ENCODE measurements at regions not wholly inside any gene's neighbourhood (a gene's known extent, or its start where the extent isn't known, plus 50 kb on each side); places are given as distances from the start of the nearest gene placed in this dataset.

- no peak for ATAC-seq (ENCODE audit: low read depth)
- CTCF ChIA-PET: no interaction called here
- no peaks in the 10 kb centered on the region for H3K4me1 Mint-ChIP-seq
Measured at GRCh38 chr21:26753822-26754221, 91.4 kb downstream of the ADAMTS1 start.

GRCh38 chr21:26752849-26753248, 92.4 kb downstream of the ADAMTS1 start:
- no peak for TF ChIP-seq CTCF (IDR thresholded peaks at IDR 0.05)
- ChIA-PET POLR2A (no interaction called here), CTCF (no interaction called here)
- no peaks in the 10 kb centered on the region for H3K9me3 Mint-ChIP-seq
- H3K27ac Mint-ChIP-seq: no peak overlapping the region
- H3K36me3 Mint-ChIP-seq (ENCODE audit: low read depth): no peaks in the 10 kb centered on the region
- intact Hi-C loops (cut with micrococcal nuclease): no loop called here
- H3K4me3 Mint-ChIP-seq: no peak overlapping the region
- no peak for DNase-seq
- H3K4me1 Mint-ChIP-seq: no peaks in the 10 kb centered on the region
- no peak for ATAC-seq (ENCODE audit: low read depth)
- H3K27me3 Mint-ChIP-seq: no peaks in the 10 kb centered on the region

More at GRCh38 chr21:26753822-26754221, 91.4 kb downstream of the ADAMTS1 start:
- Mint-ChIP-seq H3K27me3 (no peaks in the 10 kb centered on the region), H3K27ac (no peak overlapping the region), H3K9me3 (no peaks in the 10 kb centered on the region), H3K36me3 (ENCODE audit: low read depth) (no peaks in the 10 kb centered on the region), H3K4me3 (no peak overlapping the region)
- POLR2A ChIA-PET: no interaction called here
- no peak for TF ChIP-seq CTCF (IDR thresholded peaks at IDR 0.05)
- no peak for DNase-seq
- intact Hi-C loops (cut with micrococcal nuclease): no loop called here

- DNase-seq: no peak
- no peaks in the 10 kb centered on the region for H3K9me3 Mint-ChIP-seq
- H3K27me3 Mint-ChIP-seq: no peaks in the 10 kb centered on the region
- H3K4me1 Mint-ChIP-seq: no peaks in the 10 kb centered on the region
- POLR2A ChIA-PET: no interaction called here
- no peak overlapping the region for H3K4me3 Mint-ChIP-seq
- CTCF ChIA-PET: no interaction called here
- intact Hi-C loops (cut with micrococcal nuclease): no loop called here
- no peak for ATAC-seq (ENCODE audit: low read depth)
- no peaks in the 10 kb centered on the region for H3K36me3 Mint-ChIP-seq (ENCODE audit: low read depth)
- TF ChIP-seq CTCF (IDR thresholded peaks at IDR 0.05): no peak
- H3K27ac Mint-ChIP-seq: no peak overlapping the region
Measured at GRCh38 chr21:26751305-26751704, 93.9 kb downstream of the ADAMTS1 start.

- Mint-ChIP-seq H3K4me1 (no peaks in the 10 kb centered on the region), H3K4me3 (no peak overlapping the region), H3K9me3 (no peaks in the 10 kb centered on the region), H3K27me3 (no peaks in the 10 kb centered on the region), H3K27ac (no peak overlapping the region), H3K36me3 (ENCODE audit: low read depth) (no peaks in the 10 kb centered on the region)
- CTCF ChIA-PET: no interaction called here
- TF ChIP-seq CTCF (IDR thresholded peaks at IDR 0.05): no peak
- DNase-seq: no peak
- POLR2A ChIA-PET: no interaction called here
- no peak for ATAC-seq (ENCODE audit: low read depth)
- intact Hi-C loops (cut with micrococcal nuclease): no loop called here
Measured at GRCh38 chr21:26748066-26748465, 97.1 kb downstream of the ADAMTS1 start.

DNA sequence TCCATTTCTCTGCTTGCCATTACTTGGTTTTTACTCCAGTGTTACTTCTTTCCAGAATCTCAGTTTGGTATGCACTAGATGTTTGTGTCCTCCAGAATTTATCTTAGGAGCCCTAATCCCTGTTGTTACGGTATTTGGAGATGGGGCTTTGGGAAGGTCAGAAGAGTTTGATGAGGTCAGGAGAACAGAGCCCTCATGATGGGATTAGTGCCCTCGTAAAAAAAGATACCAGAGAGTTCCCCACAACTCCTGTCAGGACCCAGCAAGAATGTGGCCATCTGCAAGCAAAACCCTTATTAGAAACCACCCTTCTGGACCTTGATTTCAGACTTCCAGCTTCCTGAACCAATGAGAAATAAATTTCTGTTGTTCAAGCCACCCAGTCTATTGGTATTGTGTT, 98.0 kb downstream of the ADAMTS1 start:
- H3K4me3 Mint-ChIP-seq: no peak overlapping the region
- no peak for DNase-seq
- ChIA-PET CTCF (no interaction called here), POLR2A (no interaction called here)
- intact Hi-C loops (cut with micrococcal nuclease): no loop called here
- H3K4me1 Mint-ChIP-seq: no peaks in the 10 kb centered on the region
- no peaks in the 10 kb centered on the region for H3K36me3 Mint-ChIP-seq (ENCODE audit: low read depth)
- no peaks in the 10 kb centered on the region for H3K27me3 Mint-ChIP-seq
- no peaks in the 10 kb centered on the region for H3K9me3 Mint-ChIP-seq
- no peak for ATAC-seq (ENCODE audit: low read depth)
- H3K27ac Mint-ChIP-seq: no peak overlapping the region
- TF ChIP-seq CTCF (IDR thresholded peaks at IDR 0.05): no peak

Measured in activated B cell treated with CpG ODN at 0.5 μM for 24 hours (primary cell).